ENCODE measurements at regions not wholly inside any gene's neighbourhood (a gene's known extent, or its start where the extent isn't known, plus 50 kb on each side); places are given as distances from the start of the nearest gene placed in this dataset.

DNA sequence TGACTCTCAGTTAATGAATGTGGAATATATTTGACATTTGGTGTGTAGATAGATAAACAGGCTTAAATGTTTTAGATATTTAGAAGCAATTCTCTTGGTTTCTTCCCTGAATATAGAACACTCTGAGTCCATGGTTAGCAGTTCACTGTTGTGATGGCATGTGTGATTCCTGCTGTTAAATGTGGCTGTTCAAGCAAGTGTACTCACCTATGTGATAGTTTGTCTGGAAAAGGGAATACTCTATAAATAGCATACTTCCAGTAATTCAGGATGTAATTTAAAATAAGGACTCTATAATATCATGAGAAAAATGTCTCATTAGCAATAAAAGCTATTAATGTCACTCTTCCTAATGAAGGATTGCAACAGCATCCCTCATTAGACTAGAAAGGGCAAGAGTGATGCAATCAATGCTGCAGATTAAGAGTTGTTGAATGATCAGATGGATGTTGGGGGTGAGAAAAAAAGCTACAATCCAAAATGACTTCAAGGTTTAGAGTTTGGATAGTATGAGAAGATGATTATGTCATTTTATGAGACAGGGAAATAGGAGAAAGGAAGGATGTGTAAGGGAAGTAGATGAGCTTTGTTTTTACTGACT, 201.8 kb upstream of the WDFY3 start:
- peaks cover 2% of the 10 kb centered on the region for H3K27me3 Mint-ChIP-seq (ENCODE audit: low read depth, unreplicated experiment)
- no peaks in the 10 kb centered on the region for H3K4me1 Mint-ChIP-seq (ENCODE audit: low read depth, unreplicated experiment)
- H3K4me3 Mint-ChIP-seq (ENCODE audit: unreplicated experiment): no peak overlapping the region
- H3K27ac Mint-ChIP-seq (ENCODE audit: unreplicated experiment): no peak overlapping the region
- TF ChIP-seq EZH2 (IDR thresholded peaks at IDR 0.05; ENCODE audit: insufficient read depth, low read length): no peak
- TF ChIP-seq, protein P1, sequence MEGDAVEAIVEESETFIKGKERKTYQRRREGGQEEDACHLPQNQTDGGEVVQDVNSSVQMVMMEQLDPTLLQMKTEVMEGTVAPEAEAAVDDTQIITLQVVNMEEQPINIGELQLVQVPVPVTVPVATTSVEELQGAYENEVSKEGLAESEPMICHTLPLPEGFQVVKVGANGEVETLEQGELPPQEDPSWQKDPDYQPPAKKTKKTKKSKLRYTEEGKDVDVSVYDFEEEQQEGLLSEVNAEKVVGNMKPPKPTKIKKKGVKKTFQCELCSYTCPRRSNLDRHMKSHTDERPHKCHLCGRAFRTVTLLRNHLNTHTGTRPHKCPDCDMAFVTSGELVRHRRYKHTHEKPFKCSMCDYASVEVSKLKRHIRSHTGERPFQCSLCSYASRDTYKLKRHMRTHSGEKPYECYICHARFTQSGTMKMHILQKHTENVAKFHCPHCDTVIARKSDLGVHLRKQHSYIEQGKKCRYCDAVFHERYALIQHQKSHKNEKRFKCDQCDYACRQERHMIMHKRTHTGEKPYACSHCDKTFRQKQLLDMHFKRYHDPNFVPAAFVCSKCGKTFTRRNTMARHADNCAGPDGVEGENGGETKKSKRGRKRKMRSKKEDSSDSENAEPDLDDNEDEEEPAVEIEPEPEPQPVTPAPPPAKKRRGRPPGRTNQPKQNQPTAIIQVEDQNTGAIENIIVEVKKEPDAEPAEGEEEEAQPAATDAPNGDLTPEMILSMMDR (IDR thresholded peaks at IDR 0.05; ENCODE audit: insufficient read depth, low read depth, low read length): no peak
- H4K20me1 ChIP-seq (ENCODE audit: insufficient read depth, low read length): no peaks in the 10 kb centered on the region
- FAIRE-seq: no peak
- H3K4me2 ChIP-seq (ENCODE audit: low read length): no peak overlapping the region
- H2AFZ ChIP-seq (ENCODE audit: low read depth, low read length): no peak overlapping the region
- H3K4me3 ChIP-seq (ENCODE audit: insufficient read depth, low read depth, low read length): no peak overlapping the region
- H3K36me3 Mint-ChIP-seq (ENCODE audit: low read depth, unreplicated experiment): no peaks in the 10 kb centered on the region
- H3K4me1 ChIP-seq (ENCODE audit: insufficient read depth, low read length): no peaks in the 10 kb centered on the region
- H3K27ac ChIP-seq (ENCODE audit: low read depth, low read length): no peak overlapping the region
- no peak for DNase-seq (ENCODE audit: low read depth)
- no peaks in the 10 kb centered on the region for H3K27me3 ChIP-seq (ENCODE audit: insufficient read depth, low read length)
- no peaks in the 10 kb centered on the region for H3K36me3 ChIP-seq (ENCODE audit: insufficient read depth, low read length)
- H3K9me3 Mint-ChIP-seq (ENCODE audit: unreplicated experiment): no peaks in the 10 kb centered on the region
- H3K79me2 ChIP-seq (ENCODE audit: insufficient read depth, low read length): no peaks in the 10 kb centered on the region
- H3K9ac ChIP-seq (ENCODE audit: low read length): no peak overlapping the region
- no peaks in the 10 kb centered on the region for H3K9me3 ChIP-seq (ENCODE audit: insufficient read depth, low read depth, low read length)

DNA sequence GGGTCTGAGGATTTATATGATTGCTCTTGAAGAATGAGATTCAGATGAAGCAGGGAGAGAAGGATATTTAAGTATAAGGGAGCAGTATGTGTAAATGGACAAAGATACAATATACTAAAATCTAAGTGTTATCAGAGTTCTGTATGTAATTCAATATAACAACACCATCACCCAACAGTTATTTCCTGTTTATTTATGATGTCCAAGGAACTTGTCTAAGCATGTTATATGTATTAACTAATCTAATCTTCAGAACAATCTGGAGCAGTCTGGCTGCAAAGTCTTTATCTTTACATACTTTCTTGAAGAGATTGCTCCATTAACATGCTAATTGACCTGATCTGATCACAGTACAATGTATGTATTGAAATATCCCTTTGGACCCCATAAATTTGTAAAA, 203.8 kb upstream of the WDFY3 start:
- no peaks in the 10 kb centered on the region for H3K9me3 ChIP-seq (ENCODE audit: insufficient read depth, low read depth, low read length)
- no peak for DNase-seq (ENCODE audit: low read depth)

DNA sequence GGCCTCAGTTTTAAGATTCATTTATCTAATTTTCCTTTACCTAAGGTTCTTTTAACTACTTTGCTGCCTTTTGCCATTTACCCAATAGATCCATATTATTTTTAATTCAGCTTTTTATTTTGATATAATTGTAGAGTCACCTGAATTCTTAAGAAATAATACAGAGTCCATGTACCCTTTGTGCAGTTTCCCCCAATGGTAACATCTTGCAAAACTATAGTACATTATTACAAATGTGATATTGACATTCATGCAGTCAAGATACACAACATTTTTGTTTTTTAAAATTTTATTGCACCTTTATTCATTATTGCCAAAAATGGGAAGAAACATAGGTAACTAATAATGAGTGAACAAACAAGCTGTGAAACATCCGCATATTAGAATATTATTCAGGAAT, 208.7 kb upstream of the WDFY3 start:
- no peak overlapping the region for H3K4me3 Mint-ChIP-seq (ENCODE audit: unreplicated experiment)
- Histone ChIP-seq H3K27ac (ENCODE audit: low read depth, low read length) (no peak overlapping the region), H3K27me3 (ENCODE audit: insufficient read depth, low read length) (no peaks in the 10 kb centered on the region), H3K9me3 (ENCODE audit: insufficient read depth, low read depth, low read length) (no peaks in the 10 kb centered on the region), H3K9ac (ENCODE audit: low read length) (no peak overlapping the region), H2AFZ (ENCODE audit: low read depth, low read length) (no peak overlapping the region), H3K4me3 (ENCODE audit: insufficient read depth, low read depth, low read length) (no peak overlapping the region), H4K20me1 (ENCODE audit: insufficient read depth, low read length) (no peaks in the 10 kb centered on the region), H3K79me2 (ENCODE audit: insufficient read depth, low read length) (no peaks in the 10 kb centered on the region), H3K4me2 (ENCODE audit: low read length) (no peak overlapping the region), H3K4me1 (ENCODE audit: insufficient read depth, low read length) (no peaks in the 10 kb centered on the region), H3K36me3 (ENCODE audit: insufficient read depth, low read length) (no peaks in the 10 kb centered on the region)
- H3K9me3 Mint-ChIP-seq (ENCODE audit: unreplicated experiment): no peaks in the 10 kb centered on the region
- DNase-seq (ENCODE audit: low read depth) (no peak), FAIRE-seq (no peak)
- H3K4me1 Mint-ChIP-seq (ENCODE audit: low read depth, unreplicated experiment): no peaks in the 10 kb centered on the region
- H3K36me3 Mint-ChIP-seq (ENCODE audit: low read depth, unreplicated experiment): no peaks in the 10 kb centered on the region
- H3K27me3 Mint-ChIP-seq (ENCODE audit: low read depth, unreplicated experiment): no peaks in the 10 kb centered on the region
- TF ChIP-seq EZH2 (IDR thresholded peaks at IDR 0.05; ENCODE audit: insufficient read depth, low read length): no peak
- TF ChIP-seq, protein P1 (IDR thresholded peaks at IDR 0.05; ENCODE audit: insufficient read depth, low read depth, low read length): no peak
- H3K27ac Mint-ChIP-seq (ENCODE audit: unreplicated experiment): no peak overlapping the region

More for the DNA sequence above, 203.8 kb upstream of the WDFY3 start:
- Histone ChIP-seq H3K9ac (ENCODE audit: low read length) (no peak overlapping the region), H2AFZ (ENCODE audit: low read depth, low read length) (no peak overlapping the region), H3K27ac (ENCODE audit: low read depth, low read length) (no peak overlapping the region), H3K4me2 (ENCODE audit: low read length) (no peak overlapping the region), H3K36me3 (ENCODE audit: insufficient read depth, low read length) (no peaks in the 10 kb centered on the region), H4K20me1 (ENCODE audit: insufficient read depth, low read length) (no peaks in the 10 kb centered on the region), H3K79me2 (ENCODE audit: insufficient read depth, low read length) (no peaks in the 10 kb centered on the region), H3K4me1 (ENCODE audit: insufficient read depth, low read length) (no peaks in the 10 kb centered on the region), H3K27me3 (ENCODE audit: insufficient read depth, low read length) (no peaks in the 10 kb centered on the region), H3K4me3 (ENCODE audit: insufficient read depth, low read depth, low read length) (no peak overlapping the region)
- no peak for TF ChIP-seq EZH2 (IDR thresholded peaks at IDR 0.05; ENCODE audit: insufficient read depth, low read length)
- TF ChIP-seq, protein P1 (IDR thresholded peaks at IDR 0.05; ENCODE audit: insufficient read depth, low read depth, low read length): no peak
- no peaks in the 10 kb centered on the region for H3K4me1 Mint-ChIP-seq (ENCODE audit: low read depth, unreplicated experiment)
- FAIRE-seq: no peak
- no peak overlapping the region for H3K27ac Mint-ChIP-seq (ENCODE audit: unreplicated experiment)
- H3K27me3 Mint-ChIP-seq (ENCODE audit: low read depth, unreplicated experiment): no peaks in the 10 kb centered on the region
- no peaks in the 10 kb centered on the region for H3K36me3 Mint-ChIP-seq (ENCODE audit: low read depth, unreplicated experiment)
- no peak overlapping the region for H3K4me3 Mint-ChIP-seq (ENCODE audit: unreplicated experiment)
- no peaks in the 10 kb centered on the region for H3K9me3 Mint-ChIP-seq (ENCODE audit: unreplicated experiment)
